ENCODE measurements at regions not wholly inside any gene's neighbourhood (a gene's known extent, or its start where the extent isn't known, plus 50 kb on each side); places are given as distances from the start of the nearest gene placed in this dataset.

Small RNA genes in the stretch of these regions (small RNA-seq; reads per million reads assigned to genes)
- gene RNA5SP309, result 0 reads per million in 2 experiments
